ENCODE measurements at regions not wholly inside any gene's neighbourhood (a gene's known extent, or its start where the extent isn't known, plus 50 kb on each side); places are given as distances from the start of the nearest gene placed in this dataset.

DNA sequence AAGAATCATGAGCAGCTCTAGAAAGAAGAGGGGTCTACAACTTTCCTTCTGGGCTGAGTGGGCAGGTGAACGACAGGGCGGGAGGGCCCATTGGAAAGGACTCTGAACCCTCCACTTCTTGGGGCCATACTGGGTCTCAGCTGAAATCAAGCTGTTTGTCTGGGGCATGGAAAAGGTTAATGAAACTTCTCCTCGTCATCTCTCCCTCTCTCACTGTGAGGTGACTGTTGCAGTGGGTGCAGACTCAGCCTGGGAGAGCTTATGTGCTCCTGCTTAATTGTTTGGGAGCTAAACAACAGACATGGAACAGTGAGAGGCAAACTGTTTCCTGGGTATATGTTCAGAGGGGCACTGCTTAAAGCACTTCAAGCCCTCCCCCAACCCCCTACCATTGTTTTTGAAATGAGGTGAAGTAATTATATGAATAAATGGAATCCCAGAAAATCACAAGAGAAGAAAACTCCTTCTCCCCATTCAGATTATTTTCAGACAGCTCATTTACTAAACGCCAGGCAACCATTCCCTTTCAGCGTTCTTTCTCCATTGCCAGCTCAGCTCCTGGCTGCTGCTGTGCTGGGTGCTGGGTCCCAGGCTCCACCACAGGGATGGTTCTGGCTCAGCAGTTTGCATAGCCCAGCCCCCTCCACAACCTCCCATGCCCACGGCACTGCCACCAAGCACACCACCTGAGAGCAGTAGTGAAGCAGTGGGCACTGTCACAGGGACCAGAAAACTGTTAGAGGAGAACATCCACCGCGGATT is 444.9 kb upstream of the TBL1XR1 start:
- TF ChIP-seq, protein P1, sequence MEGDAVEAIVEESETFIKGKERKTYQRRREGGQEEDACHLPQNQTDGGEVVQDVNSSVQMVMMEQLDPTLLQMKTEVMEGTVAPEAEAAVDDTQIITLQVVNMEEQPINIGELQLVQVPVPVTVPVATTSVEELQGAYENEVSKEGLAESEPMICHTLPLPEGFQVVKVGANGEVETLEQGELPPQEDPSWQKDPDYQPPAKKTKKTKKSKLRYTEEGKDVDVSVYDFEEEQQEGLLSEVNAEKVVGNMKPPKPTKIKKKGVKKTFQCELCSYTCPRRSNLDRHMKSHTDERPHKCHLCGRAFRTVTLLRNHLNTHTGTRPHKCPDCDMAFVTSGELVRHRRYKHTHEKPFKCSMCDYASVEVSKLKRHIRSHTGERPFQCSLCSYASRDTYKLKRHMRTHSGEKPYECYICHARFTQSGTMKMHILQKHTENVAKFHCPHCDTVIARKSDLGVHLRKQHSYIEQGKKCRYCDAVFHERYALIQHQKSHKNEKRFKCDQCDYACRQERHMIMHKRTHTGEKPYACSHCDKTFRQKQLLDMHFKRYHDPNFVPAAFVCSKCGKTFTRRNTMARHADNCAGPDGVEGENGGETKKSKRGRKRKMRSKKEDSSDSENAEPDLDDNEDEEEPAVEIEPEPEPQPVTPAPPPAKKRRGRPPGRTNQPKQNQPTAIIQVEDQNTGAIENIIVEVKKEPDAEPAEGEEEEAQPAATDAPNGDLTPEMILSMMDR (IDR thresholded peaks at IDR 0.05), result no peak
- TF ChIP-seq POLR2A (IDR thresholded peaks at IDR 0.05), result no peak
